COLO829 (cell line): ENCODE measurements at regions not wholly inside any gene's neighbourhood (a gene's known extent, or its start where the extent isn't known, plus 50 kb on each side); places are given as distances from the start of the nearest gene placed in this dataset.
"Not testable (repeated sequence)": the region's sequence is repeated elsewhere in the genome, so short reads cannot be mapped to it uniquely, and the experiment has no call there.

Experiments used
- DNase-seq: peaks from one replicate; pipeline ENCODE4 v3.0.0; 2012; ENCODE audit warnings: low spot score

DNA sequence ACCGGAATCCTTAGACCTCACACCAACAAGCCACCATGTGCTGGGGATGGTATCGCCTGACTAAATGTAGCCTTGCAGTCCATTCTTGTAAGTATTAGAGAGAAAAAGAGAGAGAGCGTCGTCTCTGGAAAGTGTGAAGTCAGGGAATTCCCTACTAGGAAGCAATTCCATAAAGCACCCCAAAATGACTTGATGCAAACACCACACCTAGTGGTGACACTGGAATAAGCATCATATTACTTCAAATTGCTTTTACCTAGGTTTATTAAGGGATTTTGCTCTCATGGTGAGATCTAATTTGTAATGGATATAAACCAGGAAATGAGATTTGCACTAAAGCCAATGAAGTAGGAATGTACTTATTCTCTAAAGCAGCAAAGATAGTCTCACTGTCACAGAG, 111.4 kb upstream of the METTL9 start:
- not testable (repeated sequence) for DNase-seq

- DNase-seq = not testable (repeated sequence)
Measured at GRCh38 chr16:21499046-21499445, 100.3 kb upstream of the METTL9 start.

DNA sequence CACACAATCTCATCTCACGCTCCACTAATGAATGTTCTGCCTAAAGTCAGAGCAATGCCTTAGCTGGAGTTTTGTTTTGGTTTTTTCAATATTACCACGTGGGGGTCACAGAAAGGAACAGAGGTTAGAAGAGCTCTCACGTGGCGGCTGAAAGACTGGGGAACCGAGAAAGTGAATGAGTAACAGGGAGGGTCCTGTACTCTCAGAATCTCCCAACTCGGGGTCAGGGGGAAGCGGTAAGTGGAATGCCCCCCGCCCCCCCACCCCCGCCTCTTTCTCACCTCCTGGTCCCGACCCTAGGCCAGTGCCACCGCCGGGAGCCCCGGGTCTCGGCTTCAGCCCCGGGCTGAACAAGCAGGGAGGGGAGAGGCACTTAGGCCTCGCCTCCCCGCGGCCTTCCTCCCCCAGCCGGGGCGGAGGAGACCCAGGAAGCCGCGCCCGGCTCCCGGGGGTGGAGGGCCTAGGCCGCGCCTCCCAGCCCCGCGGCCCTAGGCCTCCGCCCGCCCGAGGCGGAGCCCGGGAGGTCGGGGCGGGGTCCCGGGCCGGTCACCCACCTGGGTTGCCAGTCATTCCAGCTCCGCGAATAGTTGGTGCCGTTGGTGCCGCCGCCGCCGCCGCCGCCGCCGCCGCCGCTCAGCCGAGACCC, 98.0 kb upstream of the METTL9 start:
- DNase-seq = not testable (repeated sequence)

DNA sequence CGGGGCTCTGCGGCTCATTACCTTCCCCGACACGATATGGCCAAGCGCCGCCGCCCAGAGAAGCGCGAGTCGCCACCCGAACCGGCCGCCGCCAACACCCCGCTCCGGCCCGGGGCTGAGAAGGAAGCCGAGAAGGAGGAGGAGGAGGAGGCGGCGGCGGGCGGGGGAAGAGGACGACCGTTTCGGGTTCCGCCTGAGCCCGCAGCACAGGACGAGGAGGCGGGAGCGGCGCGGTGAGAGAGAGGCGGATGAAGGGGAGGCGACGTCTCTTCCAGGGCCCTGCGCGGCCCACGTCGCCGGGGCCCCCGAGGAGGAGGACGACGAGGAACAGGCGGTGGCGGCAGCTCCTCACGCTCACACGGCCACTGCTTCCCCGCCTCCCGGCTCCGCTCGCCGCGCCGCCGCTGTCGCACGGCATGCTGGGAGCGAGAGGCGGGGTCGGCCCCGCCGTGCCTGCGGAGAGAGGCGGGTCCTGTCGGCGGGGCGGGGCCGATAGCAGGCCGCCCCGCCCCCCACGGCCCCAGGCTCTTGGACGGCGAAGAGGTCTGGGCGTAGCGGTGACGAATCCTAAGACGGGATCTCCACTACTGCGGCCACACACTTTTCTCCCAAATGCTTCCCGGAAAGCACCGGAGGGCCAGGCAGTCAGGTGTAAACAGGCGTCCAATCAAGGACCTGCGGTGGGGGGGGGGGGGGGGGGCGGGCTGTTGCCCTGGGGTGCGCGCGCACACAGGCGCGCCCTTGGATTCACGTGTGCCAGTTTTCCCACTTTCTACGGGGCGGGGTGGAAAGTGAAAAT, 97.3 kb upstream of the METTL9 start:
- peak; percentile 81 for DNase-seq

DNA sequence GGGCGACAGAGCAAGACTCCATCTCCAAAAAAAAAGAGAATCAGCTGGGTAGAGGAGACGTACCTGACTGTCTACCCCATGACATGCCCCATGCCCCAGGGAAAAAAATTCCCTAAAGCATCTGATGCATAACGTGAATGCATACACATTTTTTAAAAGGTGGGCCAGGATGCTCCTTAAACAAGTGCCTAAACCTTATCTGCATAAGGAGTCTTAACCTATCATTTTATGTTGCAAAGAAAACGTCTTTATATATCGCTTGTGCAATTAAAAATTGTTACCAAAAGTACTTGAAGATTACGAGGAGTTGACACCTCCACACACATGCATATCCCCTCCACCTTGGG, 95.8 kb upstream of the METTL9 start:
- not testable (repeated sequence) for DNase-seq

GRCh38 chr16:21503941-21504832, 95.2 kb upstream of the METTL9 start:
- DNase-seq = not testable (repeated sequence)

DNA sequence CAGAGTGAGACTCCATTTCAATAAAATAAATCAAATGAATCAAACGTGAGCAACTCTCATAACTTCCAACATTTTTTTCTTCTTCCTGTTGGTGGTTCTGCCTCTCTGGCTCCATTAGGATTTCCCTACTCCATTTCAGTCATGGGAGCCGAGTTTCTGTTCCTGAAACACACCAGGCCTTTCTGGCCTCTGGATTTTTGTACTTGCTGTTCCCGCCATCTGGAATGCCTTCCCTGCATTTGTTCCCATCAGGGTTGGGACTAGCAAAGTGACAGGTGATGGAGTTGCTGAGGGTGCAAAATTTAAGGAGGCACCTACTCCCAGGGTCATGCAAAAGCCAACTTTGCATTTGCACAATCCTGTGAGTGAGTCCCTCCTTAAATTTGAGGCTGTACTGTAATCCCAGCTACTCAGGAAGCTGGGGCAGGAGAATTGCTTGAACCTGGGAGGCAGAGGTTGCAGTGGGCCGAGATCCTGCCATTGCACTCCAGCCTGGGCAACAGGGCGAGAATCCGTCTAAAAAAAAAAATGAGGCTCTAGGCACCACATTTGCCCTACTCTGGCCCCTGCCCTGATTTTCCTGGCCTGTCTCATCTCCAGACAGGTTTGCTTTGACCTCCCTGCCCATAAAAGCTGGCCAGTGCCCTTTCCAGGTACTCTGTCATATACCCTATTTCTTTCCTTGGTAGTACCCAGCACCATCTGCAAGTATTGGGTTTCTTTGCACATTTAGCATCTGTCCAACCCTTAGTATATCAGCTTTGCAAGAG, 93.4 kb upstream of the METTL9 start:
- DNase-seq = not testable (repeated sequence)

- not testable (repeated sequence) for DNase-seq
Measured at GRCh38 chr16:21506857-21507456, 92.4 kb upstream of the METTL9 start.

GRCh38 chr16:21507631-21508305, 91.6 kb upstream of the METTL9 start:
- DNase-seq = not testable (repeated sequence)

- peak; percentile 84 for DNase-seq
Measured at GRCh38 chr16:21508661-21509436, 90.5 kb upstream of the METTL9 start.

DNA sequence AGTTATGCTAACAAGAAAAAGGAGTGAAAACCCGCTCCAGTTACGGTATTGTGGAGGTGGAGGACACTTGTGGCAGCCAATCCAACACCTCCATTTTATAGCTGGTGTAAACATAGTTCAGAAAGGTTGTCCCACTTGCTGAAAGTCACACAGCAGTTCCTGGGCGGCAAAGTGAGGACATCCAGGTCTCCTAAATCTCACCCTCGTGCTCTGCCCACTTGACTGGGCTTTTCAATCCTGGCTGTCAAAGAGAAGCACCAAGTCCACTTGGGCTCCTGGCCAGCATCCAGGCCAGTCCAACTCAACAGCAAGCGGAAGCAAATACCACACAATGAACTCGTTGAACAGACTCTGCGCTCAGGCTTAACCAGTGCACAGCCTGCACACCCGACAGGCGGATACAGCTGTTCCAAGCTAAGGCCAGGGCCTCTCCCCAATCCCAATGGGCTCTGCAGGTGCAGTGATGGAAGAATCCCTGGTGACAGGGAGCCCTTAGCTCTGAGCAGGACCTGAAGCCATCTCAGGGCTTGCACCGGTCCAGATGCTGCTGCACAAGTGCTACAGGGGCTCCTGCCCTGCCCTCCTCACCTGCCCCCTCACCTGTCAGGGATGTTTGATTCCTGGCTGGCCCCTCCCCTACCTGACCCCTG, 89.8 kb upstream of the METTL9 start:
- not testable (repeated sequence) for DNase-seq

GRCh38 chr16:21510869-21511255, 88.5 kb upstream of the METTL9 start:
- DNase-seq = not testable (repeated sequence)

DNA sequence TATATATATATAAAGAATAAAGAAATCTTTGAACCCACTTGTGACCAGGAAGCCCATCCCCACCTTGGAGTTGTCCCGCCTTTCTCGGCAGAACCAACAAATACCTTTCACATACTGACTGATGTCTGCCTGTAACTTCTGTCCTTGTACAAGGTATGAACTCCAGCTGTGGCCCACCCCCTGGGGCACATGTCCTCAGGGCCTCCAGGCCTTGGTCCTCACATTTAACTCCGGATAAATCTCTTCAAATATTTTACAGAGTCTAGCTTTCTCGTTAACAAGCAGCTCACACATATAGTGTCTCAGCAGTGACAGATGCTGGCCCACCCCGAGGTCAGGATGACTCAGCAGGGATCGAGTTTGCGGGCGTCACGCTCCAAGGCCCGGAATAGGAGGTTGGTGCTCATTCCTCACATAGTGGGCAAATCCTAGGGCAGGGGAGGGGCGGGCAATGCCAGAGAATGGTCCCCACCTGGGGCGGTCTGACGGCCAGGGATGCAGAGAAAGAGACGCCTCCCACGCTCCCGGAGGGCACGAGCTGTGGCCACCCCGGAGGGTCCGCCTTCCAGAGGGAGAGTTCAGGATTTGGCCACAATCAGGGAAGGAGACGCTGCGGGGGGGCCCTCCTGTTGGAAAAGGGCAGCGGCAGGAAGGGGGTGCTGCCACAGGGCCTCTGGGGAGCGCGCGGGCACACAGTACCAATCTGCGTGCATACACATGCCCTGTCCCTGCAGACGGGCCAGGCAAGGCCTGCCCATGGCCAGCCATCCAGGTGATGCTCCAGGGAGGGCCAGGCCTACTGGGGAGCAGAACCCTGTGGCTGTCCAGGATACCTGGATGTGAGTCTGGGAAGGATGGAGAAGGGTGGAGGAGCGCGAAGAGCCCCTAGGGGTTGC, 87.8 kb upstream of the METTL9 start:
- DNase-seq = not testable (repeated sequence)

GRCh38 chr16:21512280-21513192, 86.8 kb upstream of the METTL9 start:
- DNase-seq = not testable (repeated sequence)

GRCh38 chr16:21513337-21513741, 86.0 kb upstream of the METTL9 start:
- DNase-seq = not testable (repeated sequence)

DNA sequence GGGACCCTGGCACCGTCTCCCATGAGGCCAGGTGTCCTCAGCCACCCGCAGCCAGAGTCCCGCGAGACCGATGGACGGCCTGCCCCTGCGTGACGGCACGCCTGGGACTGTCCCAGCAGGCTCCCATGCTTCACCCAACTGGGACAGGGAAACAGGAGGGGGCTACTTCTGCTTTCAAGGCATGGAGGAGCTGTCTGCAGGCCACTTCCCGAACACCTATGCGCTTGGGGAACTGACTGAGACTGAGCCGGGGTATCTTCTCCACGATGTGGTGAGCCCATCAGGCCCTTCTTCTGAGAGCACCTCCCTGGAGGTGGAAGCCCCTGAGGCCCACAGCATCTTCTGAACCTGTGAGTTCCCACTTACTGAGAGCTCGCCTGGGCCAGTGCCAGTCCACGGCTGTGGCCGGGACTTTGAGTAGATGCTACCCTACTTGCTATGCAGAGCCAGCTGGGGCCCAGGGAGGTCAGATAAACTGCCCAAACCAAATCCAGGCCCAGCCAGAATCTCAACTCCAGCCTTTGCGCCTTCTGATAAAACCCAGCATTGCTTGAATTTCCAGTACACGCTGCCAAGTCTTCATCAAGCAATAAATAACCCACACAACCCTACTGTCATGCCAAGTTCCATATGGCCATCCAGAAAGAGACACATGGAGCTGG, 85.4 kb upstream of the METTL9 start:
- not testable (repeated sequence) for DNase-seq

- not testable (repeated sequence) for DNase-seq
Measured at GRCh38 chr16:21514474-21514840, 84.9 kb upstream of the METTL9 start.
